A673 (cell line): ENCODE measurements at regions not wholly inside any gene's neighbourhood (a gene's known extent, or its start where the extent isn't known, plus 50 kb on each side); places are given as distances from the start of the nearest gene placed in this dataset.
"Not testable (repeated sequence)": the region's sequence is repeated elsewhere in the genome, so short reads cannot be mapped to it uniquely, and the experiment has no call there.

Source experiments
- BruUV-seq: library from RNA; stranded (reverse); fragments of 400-500 nt; replicated peaks from 2 replicates; lab custom pipeline; 2021; lab: Mats Ljungman, UMichigan
- CTCF ChIA-PET: fragments of 300-600 bp; sonication (Branson Sonifier 250); formaldehyde crosslinking; loops from one replicate; lab custom pipeline; 2022; ENCODE audit warnings: antibody characterized with exemption; lab: Charles Lee
- POLR2A ChIA-PET: fragments of 300-600 bp; sonication (Branson Sonifier 250); formaldehyde crosslinking; loops from one replicate; lab custom pipeline; 2022; ENCODE audit warnings: antibody characterized with exemption; ENCODE audit not compliant: low non-redundant PET; lab: Charles Lee
- DNase-seq: peaks from one replicate; pipeline ENCODE4 v3.0.0-alpha.2; 2015; ENCODE audit warnings: low spot score
- H3K27ac ChIP-seq: fragments of 200-600 bp; sonication (generic); 2 replicates; pipeline ENCODE4 v1.5.1; 2016; ENCODE audit warnings: mixed run types, low read depth, mild to moderate bottlenecking, mixed read lengths, antibody characterized with exemption, low read length; ENCODE audit not compliant: poor library complexity, severe bottlenecking
- H3K27me3 ChIP-seq: fragments of 200-600 bp; sonication (generic); replicated peaks from 2 replicates; pipeline ENCODE4 v1.6.1; 2017; ENCODE audit warnings: mixed run types, low read depth, mild to moderate bottlenecking, mixed read lengths, antibody characterized with exemption, low read length; ENCODE audit not compliant: insufficient read depth, poor library complexity
- H3K36me3 ChIP-seq: fragments of 200-600 bp; sonication (generic); 2 replicates; pipeline ENCODE4 v1.6.1; 2016; ENCODE audit warnings: mixed run types, mild to moderate bottlenecking, mixed read lengths, antibody characterized with exemption, low read length; ENCODE audit not compliant: insufficient read depth, poor library complexity, severe bottlenecking
- H3K4me1 ChIP-seq: fragments of 200-600 bp; sonication (generic); 2 replicates; pipeline ENCODE4 v1.6.1; 2017; ENCODE audit warnings: mixed run types, mild to moderate bottlenecking, mixed read lengths, antibody characterized with exemption, low read length; ENCODE audit not compliant: insufficient read depth, poor library complexity, severe bottlenecking
- H3K4me3 ChIP-seq: fragments of 200-600 bp; sonication (generic); 2 replicates; pipeline ENCODE4 v1.5.1; 2016; ENCODE audit warnings: low read depth, mixed run types, mild to moderate bottlenecking, mixed read lengths, low read length; ENCODE audit not compliant: poor library complexity, severe bottlenecking
- H3K9me3 ChIP-seq: fragments of 200-600 bp; sonication (generic); 2 replicates; pipeline ENCODE4 v1.6.1; 2016; ENCODE audit warnings: mixed run types, low read depth, mild to moderate bottlenecking, mixed read lengths, antibody characterized with exemption, low read length; ENCODE audit not compliant: poor library complexity, severe bottlenecking
- CTCF ChIP-seq: fragments of 300-800, 200-600 bp; sonication (generic); conservative IDR thresholded peaks from 2 replicates; pipeline ENCODE4 v1.5.1; 2017; ENCODE audit warnings: low read depth, mild to moderate bottlenecking, antibody characterized with exemption, low read length, moderate library complexity, mixed read lengths
- EZH2 ChIP-seq: fragments of 200-600 bp; sonication (generic); IDR thresholded peaks from 2 replicates; pipeline ENCODE4 v1.6.1; 2017; ENCODE audit warnings: borderline replicate concordance, low read depth, mild to moderate bottlenecking, mixed read lengths, antibody characterized with exemption, low read length; ENCODE audit not compliant: poor library complexity, severe bottlenecking
- intact Hi-C: fragments of 100-400 bp; cut with micrococcal nuclease; formaldehyde crosslinking; loops from one replicate; pipeline ENCODE4 v1.10.0; 2022; ENCODE audit not compliant: unreplicated experiment

GRCh38 chr20:11180186-11180585 lies 506.4 kb upstream of the JAG1 start:
- no peak for DNase-seq
- BruUV-seq = no TSS peak
- POLR2A ChIA-PET = no interaction called here
- Histone ChIP-seq H3K4me1 (no peaks in the 10 kb centered on the region), H3K4me3 (no peak overlapping the region), H3K27me3 (no peaks in the 10 kb centered on the region), H3K27ac (no peak overlapping the region), H3K36me3 (no peaks in the 10 kb centered on the region), H3K9me3 (no peaks in the 10 kb centered on the region)
- intact Hi-C loops = no loop called here
- CTCF ChIA-PET = no interaction called here
- TF ChIP-seq CTCF (no peak), EZH2 (no peak)

GRCh38 chr20:11181129-11181528 lies 507.3 kb upstream of the JAG1 start:
- H3K27ac ChIP-seq, DNase-seq, POLR2A ChIA-PET, H3K9me3 ChIP-seq, CTCF ChIA-PET, H3K4me1 ChIP-seq, BruUV-seq, H3K27me3 ChIP-seq, intact Hi-C loops, H3K4me3 ChIP-seq, H3K36me3 ChIP-seq: not testable (repeated sequence)

- Histone ChIP-seq H3K27ac (no peak overlapping the region), H3K36me3 (no peaks in the 10 kb centered on the region), H3K27me3 (no peaks in the 10 kb centered on the region), H3K9me3 (no peaks in the 10 kb centered on the region), H3K4me3 (no peak overlapping the region), H3K4me1 (no peaks in the 10 kb centered on the region)
- TF ChIP-seq CTCF (no peak), EZH2 (no peak)
- BruUV-seq = no TSS peak
- CTCF ChIA-PET = no interaction called here
- intact Hi-C loops = no loop called here
- no peak for DNase-seq
- POLR2A ChIA-PET = no interaction called here
Observed at GRCh38 chr20:11181966-11182365, 508.2 kb upstream of the JAG1 start.

- Histone ChIP-seq H3K27me3 (no peaks in the 10 kb centered on the region), H3K36me3 (no peaks in the 10 kb centered on the region), H3K9me3 (no peaks in the 10 kb centered on the region), H3K4me1 (no peaks in the 10 kb centered on the region), H3K4me3 (no peak overlapping the region), H3K27ac (no peak overlapping the region)
- POLR2A ChIA-PET = no interaction called here
- CTCF ChIA-PET = no interaction called here
- TF ChIP-seq CTCF (no peak), EZH2 (no peak)
- intact Hi-C loops = no loop called here
- no TSS peak for BruUV-seq
- DNase-seq = no peak
Observed at GRCh38 chr20:11182720-11183119, 508.9 kb upstream of the JAG1 start.
